NCI-H446 treated with DMSO at 0.1 percent for 48 hours (cell line): ENCODE measurements at regions not wholly inside any gene's neighbourhood (a gene's known extent, or its start where the extent isn't known, plus 50 kb on each side); places are given as distances from the start of the nearest gene placed in this dataset.
"Not testable (repeated sequence)": the region's sequence is repeated elsewhere in the genome, so short reads cannot be mapped to it uniquely, and the experiment has no call there.

Source experiments
- DNase-seq: peaks from one replicate; lab custom pipeline; 2025; lab: John Stamatoyannopoulos, UW

DNA sequence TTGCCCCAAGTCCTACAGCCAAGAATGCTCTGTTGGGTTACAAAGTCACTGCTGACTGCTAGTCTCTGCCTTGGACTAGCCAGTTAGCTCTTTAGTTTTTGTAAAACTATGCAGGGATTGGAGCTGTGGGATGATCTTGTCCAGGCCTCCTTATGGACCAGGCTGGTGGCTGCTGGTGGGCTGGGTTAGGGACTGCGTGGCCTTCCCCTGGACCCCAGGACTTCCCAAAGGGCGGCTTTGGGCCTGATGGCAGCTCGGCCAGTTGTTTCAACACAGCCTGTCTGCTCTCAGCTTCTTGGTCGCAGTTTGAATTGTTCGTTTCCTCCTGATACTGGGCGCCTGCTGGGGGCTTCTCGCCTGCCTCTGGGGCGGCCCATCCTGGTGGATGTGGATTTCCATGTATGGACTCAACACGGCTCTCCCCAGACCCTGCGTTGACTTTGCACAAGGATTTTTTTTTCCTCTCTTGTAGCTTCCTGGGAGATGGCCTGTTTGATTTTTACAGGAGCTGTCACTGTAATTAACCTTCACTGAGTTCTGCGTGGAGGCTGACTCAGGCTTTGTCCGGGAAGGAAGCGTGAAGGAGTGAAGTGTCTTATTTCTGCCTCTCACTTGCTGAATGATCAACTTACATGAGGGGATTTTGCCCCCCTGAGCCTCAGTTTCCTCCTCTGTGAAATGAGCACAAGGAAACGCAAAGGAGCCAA lies 91.9 kb upstream of the NEURL1B start:
- no peak for DNase-seq

DNA sequence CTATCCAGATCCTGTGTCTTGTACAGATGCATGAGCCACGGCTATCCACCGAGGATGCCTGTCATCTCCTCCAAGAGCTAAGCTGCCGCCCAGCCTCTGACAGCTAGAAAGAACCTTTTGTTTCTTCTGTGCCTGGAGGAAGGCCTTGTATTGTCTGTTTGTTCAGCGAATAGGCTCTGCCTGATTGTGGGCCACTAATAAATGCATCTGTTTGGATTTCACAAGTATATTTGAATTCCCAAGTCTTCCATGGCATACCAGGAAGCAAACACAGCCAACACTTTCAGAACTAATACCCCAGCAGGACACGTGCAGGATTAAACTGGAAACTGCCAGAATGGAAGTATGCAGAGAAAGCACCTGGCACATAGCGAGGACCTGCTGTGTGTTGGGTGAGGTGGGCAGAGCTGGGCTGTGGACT lies 92.7 kb upstream of the NEURL1B start:
- no peak for DNase-seq

DNA sequence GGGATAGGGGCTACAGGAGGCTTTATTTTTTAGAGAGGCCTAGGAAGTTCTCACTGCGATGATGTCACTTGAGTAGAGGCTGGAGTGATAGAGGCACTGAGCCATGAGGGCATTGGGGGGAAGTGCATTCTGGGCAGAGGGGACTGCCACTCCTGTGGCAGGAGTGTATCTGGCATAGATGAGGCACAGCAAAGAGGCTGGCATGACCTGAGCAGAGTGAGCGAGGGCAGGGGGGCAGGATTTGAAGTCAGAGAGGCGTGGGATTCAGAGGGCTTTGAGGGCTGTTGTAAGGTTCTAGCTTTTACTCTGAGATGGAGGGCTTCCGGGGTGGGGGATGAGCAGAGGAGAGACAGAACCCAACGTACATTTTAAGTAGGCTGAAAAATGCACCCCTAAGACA lies 91.9 kb upstream of the SH3PXD2B start:
- no peak for DNase-seq

DNA sequence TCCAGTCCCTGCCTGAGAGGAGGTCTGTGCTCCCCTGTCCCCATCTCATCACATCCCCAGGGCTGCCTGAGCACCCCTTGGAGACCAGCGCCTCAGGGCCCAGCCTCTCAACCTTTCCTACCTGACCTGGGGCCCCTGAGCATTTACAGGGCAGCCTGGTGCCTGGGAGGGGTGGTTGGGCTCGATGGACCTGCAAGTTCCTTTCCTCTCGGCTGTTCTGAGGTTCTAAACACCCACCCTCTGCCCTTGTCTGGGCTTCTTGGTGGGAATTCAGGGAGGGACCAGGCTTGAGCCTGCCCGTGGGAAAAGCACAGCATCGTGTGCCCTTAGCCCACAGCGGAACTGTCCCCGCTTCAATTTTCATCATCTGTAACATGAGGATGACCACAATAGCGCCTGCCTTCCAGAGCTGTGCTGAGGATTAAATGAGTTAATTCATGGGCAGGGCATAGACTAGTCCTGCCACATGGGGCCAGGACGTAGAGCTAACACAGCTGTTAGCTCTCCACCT lies 91.0 kb upstream of the SH3PXD2B start:
- DNase-seq = no peak

DNA sequence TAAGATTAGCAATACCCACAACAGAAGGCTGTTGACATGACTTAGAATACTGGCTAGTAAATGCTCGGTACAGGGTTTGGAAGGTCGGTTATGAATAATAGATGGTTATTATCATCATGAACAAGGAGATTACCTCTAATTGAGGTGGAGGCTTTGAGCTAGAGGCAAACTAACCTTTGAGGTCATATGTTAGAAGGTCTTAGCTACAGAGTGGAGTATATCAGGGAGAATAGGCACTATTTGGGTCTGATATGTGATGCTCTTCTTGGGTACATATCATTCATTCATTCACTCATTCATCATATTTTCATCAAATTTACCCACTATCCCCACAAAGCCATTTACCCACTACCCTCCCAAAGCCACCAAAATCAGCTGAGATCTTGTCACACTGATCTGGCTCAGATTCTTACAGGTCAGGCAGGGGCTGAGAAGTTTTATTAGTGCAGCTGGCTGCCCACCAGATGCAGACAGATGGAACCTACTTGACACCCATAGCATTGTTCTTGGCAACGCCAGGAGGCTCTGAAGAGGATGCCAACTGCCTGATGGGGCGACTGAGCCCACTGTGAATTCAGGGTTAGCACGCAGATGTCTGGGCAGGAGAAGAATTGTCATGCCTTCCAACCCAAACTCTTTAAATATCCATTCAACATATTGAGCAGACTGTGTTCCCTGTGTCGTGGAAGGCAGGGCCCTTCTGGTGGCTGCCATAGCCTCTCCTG lies 90.2 kb upstream of the SH3PXD2B start:
- DNase-seq = peak; percentile 53

DNA sequence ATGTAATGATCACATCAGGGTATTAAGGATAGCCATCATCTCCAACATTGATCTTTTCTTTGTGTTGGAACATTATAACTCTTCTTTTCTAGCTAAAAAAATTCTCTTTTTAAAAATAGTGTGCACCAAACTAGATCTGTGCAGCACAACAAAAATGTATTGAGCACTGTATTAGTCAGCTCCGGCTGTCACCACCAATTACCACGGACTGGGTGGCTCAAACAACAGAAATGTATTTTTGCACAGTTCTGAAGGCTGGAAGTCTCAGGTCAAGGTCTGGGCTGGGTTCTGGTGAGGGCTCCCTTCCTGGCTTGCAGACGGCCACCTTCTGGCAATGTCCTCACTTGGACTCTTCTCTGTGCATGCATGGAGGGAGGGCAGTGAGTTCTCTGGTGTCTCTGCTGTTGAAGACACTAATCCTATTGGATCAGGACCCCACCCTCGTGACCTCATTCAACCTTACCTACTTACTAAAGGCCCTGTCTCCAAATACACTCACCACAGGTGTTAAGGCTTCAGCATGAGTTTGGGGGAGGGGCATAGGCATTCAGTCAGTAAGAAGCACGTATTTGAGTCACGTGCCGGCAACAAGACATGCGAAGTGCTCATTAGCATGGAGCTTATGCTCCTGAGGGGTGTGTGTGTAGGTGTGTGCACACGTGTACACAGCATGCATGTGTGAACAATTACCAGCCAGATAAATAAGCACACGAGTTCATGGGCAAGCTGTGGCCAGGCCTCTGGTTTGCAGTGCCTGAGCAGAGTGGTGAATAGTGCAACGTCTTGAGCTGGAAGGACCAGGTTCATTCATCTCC lies 89.4 kb upstream of the SH3PXD2B start:
- no peak for DNase-seq

DNA sequence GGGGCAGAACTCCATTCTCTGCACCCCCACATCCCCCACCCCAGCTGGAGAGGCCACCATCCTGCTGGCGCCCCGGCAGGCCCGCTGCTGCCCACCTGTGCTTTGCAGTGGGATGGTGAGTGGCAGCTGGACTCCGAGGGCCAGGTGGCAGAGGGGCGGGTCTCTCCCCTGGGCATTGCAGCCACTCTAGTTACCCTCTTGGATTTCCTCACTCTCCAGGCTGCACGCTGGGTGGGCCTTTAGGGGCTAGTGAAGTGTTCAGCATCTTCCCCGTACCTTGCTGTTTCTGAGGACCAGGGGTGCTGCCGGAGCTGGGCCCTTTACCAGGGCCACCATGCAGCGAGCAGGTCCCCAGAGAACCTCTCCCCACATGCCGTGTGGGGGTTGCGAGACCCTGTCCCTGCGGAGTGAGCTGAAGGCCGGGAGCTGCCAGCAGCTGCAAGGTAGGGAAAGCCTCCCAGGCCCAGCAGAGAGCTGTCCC lies 88.4 kb upstream of the SH3PXD2B start:
- no peak for DNase-seq

DNA sequence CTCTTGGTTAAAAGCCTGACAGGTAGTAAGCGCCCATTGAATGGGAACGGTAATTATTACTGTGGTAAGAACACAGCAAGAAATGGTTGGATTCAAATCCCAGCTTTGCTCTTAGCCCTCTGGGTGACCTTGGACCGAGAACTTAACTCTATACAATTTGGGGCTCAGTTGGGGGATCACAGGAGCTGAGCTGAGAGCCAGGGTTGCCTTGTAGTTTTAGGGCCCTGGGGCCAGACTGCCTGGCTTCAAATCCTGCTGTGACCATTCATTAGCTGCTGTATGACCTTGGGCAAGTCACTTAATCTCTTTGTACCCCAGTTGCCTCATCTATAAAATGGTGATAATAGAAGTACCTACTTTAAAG lies 87.4 kb upstream of the SH3PXD2B start:
- DNase-seq = no peak

DNA sequence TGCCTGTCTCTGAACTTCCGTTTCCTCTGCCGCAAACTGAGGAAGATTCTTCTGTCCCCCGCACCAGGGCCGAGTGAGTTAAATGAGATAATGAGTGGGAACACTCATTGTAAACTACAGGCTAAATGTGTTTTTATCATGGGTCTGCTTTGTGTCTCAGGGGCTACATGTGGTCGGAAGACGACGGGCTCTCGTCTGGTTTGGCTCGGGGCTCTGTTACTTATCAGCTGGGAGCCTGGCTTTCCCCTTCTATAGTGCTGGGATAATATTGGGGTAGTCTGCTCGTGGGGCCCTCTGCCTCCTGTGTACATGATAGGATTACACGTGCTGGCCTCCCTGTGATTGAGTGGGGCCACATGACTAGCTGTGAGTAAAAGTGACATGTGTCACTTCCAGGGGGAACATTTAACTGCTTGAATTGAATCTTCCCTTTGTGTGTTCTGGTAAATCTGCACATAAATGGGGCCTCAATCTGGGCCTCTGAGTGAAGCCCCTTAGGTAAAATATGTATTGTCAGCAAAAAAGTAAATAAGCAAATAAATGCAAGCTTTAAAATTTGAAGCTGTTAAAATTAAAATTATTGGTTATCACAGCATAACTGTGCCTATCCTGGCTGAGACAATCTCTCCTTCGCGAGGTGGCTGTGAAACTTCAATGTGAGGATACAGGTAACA lies 86.9 kb upstream of the SH3PXD2B start:
- DNase-seq = no peak

DNA sequence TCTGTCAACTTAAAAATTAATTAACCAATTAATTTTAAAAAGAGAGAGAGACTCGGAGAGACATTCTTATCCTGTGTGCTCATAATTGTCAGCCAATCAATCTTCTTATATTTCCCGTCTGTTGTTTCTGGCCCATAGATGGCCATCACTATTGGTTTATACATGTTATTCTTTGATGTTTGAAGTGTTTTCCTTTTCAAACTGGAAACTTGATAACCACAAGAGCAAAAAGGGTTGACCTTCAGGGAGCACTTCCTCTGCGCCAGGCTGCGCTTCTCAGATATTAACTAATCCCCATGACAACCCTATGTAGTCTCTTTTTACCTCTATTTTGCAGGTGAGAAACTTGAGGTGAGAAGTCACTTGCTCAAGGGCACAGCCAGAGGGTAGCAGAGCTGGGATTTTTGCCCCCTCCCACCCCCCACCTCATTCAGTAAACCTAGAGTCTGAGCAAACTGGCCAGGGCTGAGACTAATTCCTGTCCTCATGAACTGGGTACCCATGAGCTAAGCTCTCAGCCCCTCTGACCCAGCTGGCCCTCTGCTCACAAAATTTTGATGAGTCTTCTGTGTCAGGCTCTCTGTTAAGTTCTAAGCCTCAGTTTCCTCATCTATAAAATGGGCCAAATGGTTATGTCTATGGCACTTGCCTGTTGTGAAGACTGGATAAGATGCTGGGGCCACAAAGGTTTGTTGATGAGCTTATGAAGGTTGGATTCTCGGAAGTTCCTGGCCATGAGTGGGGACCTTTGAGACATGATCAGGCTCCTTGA lies 86.0 kb upstream of the SH3PXD2B start:
- DNase-seq = no peak

DNA sequence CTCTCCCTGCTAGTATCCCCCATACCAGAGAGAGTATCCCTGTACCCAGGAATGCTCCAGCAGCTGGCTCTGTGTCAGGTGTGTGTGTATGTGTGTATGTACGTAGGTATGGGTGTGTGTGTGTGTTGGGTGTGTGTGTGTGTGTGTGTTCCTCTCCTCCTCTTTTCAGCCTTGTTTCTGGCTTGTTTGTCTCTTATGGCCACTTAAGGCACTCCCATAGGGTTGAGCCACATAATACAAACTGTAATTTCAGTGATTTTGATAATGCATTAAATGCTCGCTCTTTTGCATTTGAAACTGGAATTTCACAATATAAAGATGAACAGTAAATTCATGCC lies 80.8 kb upstream of the SH3PXD2B start:
- DNase-seq = no peak

DNA sequence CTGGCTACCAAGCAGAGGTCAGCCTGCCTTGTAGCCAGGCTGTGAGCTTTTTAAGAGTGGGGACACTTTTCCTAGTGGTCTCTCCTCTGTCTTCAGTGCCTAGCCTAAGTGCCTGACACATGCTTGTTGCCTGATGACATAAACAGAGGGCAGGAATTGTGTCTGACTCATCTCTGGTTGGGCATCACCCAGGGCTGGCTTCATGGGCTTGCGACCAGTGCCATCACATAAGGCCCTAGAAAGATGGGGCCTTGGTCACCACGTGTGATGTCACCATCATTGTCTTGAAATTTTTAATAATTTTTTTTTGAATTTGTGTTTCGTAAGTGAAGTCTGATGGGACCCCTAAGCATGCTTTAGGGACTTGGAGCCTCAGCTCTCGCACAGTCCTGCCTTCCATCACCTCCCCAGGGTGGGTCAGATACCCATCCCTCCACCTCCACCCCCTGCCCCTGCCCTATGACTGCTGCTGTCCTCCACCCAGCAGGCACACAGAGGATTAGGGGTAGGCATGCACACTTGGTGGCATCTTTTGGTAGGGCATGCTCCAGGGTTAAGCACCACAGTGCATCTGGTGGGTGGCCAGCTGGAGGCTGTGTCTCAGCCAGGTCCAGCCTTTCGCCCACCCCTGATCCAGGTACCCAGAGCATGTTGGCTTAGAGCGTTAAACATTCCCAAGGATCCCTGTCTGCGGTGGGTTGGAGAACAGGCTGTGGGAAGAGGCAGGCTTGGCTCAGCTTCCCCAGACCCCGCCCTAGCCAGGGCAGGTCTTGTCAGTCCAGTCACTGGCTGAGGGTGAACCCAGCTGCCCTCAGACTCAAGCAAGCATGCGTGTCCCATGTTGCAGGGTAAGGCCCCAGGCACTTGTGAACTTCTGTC lies 80.1 kb upstream of the SH3PXD2B start:
- no peak for DNase-seq

DNA sequence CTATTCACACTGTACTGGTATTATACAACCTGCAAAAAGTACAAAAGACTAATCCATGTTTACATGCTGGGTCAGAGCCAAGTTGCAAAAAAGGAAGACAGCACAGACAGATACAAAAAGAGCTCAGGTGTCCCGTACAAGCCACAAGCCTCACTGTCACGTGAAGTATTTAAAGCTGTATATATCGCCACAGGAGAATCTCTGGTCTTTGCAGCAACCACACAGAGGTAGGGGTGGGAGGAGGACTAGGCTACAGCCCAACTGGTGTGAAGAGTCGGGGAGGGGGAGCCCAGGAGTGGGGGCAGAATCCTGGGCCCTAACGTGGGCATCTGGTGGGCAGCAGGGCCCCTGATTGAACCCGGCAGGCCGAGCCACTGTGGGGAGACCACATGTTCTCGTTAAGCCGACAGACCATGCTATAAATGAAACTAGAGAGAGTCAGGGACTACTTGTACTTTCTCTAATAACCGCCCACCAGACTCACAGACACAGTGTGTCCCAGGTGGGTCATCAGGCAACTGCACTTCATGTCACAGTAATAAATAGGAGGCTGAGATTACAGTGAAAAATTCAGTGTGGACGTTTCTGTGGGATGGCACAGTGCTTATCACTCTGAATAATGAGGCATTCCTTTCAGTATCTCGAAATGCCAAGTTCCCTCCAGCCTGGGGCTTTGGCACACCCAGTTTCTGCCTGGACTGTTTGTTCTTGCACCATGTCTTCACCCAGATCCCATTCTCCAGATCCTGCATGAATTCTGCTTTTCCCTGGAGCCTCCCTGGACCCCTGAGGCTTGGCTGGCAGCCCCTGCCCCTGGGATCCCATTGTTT lies 79.3 kb upstream of the SH3PXD2B start:
- no peak for DNase-seq

DNA sequence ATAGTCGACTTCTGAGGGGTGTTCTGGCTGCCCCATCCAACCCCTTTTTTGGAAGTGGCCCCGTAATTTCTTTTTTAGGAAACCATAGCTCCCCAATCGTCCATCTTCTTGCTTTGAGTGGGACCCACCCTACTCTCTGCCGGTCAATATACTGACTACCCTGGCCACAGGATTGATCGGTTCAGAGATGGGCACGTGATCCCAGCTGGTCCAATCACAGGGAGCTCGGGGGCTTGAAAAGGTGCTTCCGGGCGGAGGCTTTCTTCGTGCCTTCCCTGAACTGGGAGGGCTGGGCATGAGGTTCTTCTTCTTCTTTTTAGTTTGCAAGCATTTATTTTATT lies 78.7 kb upstream of the SH3PXD2B start:
- no peak for DNase-seq

DNA sequence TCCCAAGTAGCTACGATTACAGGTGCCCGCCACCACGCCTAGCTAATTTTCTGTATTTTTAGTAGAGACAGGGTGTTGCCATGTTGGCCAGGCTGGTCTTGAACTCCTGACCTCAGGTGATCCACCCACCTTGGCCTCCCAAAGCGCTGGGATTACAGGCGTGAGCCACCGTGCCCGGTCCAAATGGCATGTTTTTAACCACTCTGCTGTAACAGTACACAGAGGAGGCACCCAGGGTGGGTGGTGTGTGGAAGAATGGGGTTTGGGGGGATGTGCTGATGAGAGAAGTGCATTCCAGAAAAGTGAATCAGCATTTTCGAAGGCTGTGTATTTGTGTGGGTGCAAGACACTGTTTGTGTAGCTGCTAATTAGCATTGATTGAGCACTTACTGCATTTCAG lies 78.1 kb upstream of the SH3PXD2B start:
- DNase-seq = not testable (repeated sequence)

DNA sequence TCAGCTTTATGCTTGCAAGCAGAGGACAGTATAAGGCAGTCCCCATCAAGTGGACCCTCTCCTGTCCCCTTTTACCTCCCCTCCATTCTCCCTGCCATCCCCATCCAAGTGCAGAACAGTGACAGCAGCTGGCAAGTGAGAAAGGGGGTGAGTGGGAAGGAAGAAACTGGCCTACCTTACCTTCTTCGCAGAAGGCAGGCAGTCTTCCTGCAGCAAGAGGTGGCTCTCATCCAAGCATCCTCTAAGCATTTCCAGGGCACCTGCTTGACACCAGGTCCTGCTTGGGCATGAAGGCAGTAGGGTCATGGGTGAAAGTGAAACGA lies 77.3 kb upstream of the SH3PXD2B start:
- no peak for DNase-seq

DNA sequence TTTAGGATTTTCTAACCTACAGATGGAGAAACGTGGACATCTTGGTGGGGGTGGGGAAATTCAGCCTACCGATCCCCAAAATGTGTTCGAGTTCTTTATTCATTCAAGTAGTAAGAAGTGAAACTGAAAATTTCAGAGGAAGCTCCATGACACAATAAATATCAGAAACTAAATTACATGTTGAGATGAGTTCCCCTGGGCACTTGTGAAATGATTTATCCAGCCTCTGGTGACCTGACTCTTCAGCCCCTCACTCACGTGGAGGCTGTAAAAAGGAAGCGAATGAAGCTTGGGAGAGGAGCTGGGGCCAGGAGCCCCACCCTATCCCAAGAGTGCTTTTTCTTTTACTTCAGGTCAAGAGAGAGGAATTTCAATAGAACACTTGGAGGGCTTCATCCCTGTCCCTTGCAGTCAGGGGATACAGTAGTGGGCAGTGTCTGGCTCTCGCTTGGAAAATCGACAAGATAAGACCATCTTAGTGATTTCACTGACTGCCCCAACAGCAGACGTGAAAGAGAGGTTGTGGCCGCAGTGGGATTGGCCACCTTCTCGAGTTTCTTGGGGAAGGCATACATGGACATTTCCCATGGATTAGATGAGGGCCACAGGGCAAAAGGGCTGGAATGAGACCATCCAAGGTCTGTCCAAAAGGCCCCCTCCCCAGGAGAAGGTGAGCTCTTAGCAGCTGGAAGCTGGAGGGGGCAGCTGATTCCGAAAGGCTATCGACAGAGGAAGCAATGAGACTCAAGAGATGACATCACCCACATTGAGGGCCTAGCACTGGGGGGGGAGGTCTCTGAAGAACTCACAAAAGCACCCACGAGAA lies 76.8 kb upstream of the SH3PXD2B start:
- DNase-seq = no peak

DNA sequence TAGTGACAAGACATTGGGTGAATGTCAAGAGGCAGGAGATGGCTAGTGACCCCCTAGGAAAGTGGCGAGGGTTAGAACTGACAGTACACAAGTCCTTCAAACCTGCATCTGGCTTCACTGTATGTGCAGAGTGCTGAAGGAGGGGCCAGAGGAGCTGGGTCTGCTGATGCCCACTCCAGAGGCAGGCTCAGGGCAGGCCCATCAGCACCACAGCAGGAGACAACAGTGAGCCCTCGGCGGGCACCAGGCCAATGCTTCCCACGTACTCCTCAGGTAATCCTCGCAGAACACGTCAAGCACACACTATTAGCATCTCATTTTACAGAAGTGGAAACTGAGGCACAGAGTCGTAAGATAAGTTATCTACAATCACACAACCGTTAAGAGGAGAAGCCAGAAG lies 76.1 kb upstream of the SH3PXD2B start:
- no peak for DNase-seq

DNA sequence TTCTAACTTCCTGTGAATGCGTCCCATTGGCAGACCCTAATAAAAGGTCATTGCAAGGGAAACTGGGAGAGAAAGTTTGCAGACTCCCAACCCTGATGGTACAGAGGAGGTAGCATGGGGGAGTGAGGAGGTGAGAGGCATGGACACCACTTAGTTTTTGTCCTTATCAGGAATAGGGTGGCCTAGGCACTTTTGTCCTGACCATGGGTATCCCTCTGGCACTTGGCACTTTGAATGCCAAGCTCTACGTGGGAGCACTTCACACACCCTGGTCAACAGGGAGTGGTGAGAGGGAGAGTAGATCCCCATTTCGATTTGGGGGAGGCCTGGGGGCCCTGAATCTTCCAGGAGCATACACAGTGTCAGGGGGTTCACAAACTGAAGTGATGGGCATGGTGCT lies 75.6 kb upstream of the SH3PXD2B start:
- DNase-seq = no peak
